ENCODE measurements at regions not wholly inside any gene's neighbourhood (a gene's known extent, or its start where the extent isn't known, plus 50 kb on each side); places are given as distances from the start of the nearest gene placed in this dataset.

GRCh38 chr4:79227860-79228259 is 98.0 kb downstream of the NAA11 start:
- H3K9me3 Mint-ChIP-seq (ENCODE audit: insufficient read depth), result no peaks in the 10 kb centered on the region
- Histone ChIP-seq H3K9me3 (ENCODE audit: control extremely low read depth in 1 of 3, control insufficient read depth in 2 of 3, insufficient read depth in 1 of 3, low read length in 2 of 3) (no peaks in the 10 kb centered on the region), H3K4me3 (ENCODE audit: control extremely low read depth in 1 of 5, extremely low read depth in 1 of 5, insufficient read depth in 1 of 5, low read depth in 2 of 5, low read length in 4 of 5) (no peak overlapping the region), H3K9ac (ENCODE audit: low read length) (no peak overlapping the region), H4K20me1 (ENCODE audit: control insufficient read depth, insufficient read depth, low read length, poor library complexity, severe bottlenecking) (no peaks in the 10 kb centered on the region), H2AFZ (ENCODE audit: insufficient read depth, low read depth, low read length, poor library complexity, severe bottlenecking) (no peak overlapping the region), H3K79me2 (ENCODE audit: control insufficient read depth, insufficient read depth, low read length) (no peaks in the 10 kb centered on the region), H3K36me3 (replicated peaks in 1 of 2; ENCODE audit: control extremely low read depth in 1 of 2, control insufficient read depth in 1 of 2, extremely low read depth in 1 of 2, insufficient read depth in 2 of 2, low read length in 1 of 2) (no peaks in the 10 kb centered on the region), H3K27ac (ENCODE audit: low read length in 2 of 2) (no peak overlapping the region), H3K4me2 (replicated peaks; ENCODE audit: low read depth, low read length, poor library complexity, severe bottlenecking) (no peak overlapping the region), H3K27me3 (replicated peaks in 1 of 4; ENCODE audit: control extremely low read depth in 1 of 4, control insufficient read depth in 3 of 4, insufficient read depth in 4 of 4, low read length in 3 of 4) (no peaks in the 10 kb centered on the region), H3K4me1 (ENCODE audit: control insufficient read depth in 2 of 2, insufficient read depth in 2 of 2, low read length in 2 of 2) (no peaks in the 10 kb centered on the region)
- no CpG with 5 or more reads among the region's 2 CpGs for WGBS (ENCODE audit: insufficient coverage)
- DNase-seq (no peak), ATAC-seq (ENCODE audit: low read depth) (no peak)
- CTCF ChIA-PET, result no interaction called here
- TF ChIP-seq EZH2 (IDR thresholded peaks at IDR 0.05; ENCODE audit: borderline replicate concordance, insufficient read depth, low read depth, low read length, poor library complexity, severe bottlenecking), result no peak
- TF ChIP-seq, protein P1, sequence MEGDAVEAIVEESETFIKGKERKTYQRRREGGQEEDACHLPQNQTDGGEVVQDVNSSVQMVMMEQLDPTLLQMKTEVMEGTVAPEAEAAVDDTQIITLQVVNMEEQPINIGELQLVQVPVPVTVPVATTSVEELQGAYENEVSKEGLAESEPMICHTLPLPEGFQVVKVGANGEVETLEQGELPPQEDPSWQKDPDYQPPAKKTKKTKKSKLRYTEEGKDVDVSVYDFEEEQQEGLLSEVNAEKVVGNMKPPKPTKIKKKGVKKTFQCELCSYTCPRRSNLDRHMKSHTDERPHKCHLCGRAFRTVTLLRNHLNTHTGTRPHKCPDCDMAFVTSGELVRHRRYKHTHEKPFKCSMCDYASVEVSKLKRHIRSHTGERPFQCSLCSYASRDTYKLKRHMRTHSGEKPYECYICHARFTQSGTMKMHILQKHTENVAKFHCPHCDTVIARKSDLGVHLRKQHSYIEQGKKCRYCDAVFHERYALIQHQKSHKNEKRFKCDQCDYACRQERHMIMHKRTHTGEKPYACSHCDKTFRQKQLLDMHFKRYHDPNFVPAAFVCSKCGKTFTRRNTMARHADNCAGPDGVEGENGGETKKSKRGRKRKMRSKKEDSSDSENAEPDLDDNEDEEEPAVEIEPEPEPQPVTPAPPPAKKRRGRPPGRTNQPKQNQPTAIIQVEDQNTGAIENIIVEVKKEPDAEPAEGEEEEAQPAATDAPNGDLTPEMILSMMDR (IDR thresholded peaks at IDR 0.05), result no peak
- H3K27me3 Mint-ChIP-seq, result no peaks in the 10 kb centered on the region
- intact Hi-C loops (cut with micrococcal nuclease), result no loop called here
- no peak overlapping the region for H3K4me3 Mint-ChIP-seq
- POLR2A ChIA-PET, result no interaction called here
- no peak overlapping the region for H3K27ac Mint-ChIP-seq
- no peaks in the 10 kb centered on the region for H3K4me1 Mint-ChIP-seq

DNA sequence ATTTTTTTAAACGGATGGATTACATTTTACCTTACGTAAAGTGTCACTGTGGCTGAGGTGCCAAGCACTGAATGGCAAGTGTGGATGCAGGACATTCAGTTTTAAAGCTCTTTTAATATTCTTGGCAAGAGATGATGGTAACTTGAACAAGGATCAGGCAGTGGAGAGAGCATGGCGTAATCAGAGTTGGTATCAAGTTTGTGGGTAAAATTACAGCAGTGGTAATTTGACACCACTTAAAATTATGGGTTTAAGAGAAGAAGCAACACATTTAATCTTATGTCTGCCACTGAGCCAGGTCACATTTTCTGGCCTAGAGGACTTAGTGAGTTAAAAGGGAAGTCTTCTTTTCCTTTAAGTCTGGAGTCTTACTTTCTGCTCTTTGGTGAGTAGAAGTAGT is 100.5 kb downstream of the NAA11 start:
- Mint-ChIP-seq H3K27me3 (no peaks in the 10 kb centered on the region), H3K4me3 (no peak overlapping the region), H3K27ac (no peak overlapping the region), H3K4me1 (no peaks in the 10 kb centered on the region), H3K9me3 (ENCODE audit: insufficient read depth) (no peaks in the 10 kb centered on the region)
- Histone ChIP-seq H4K20me1 (ENCODE audit: control insufficient read depth, insufficient read depth, low read length, poor library complexity, severe bottlenecking) (no peaks in the 10 kb centered on the region), H3K36me3 (replicated peaks in 1 of 2; ENCODE audit: control extremely low read depth in 1 of 2, control insufficient read depth in 1 of 2, extremely low read depth in 1 of 2, insufficient read depth in 2 of 2, low read length in 1 of 2) (no peaks in the 10 kb centered on the region), H3K4me3 (ENCODE audit: control extremely low read depth in 1 of 5, extremely low read depth in 1 of 5, insufficient read depth in 1 of 5, low read depth in 2 of 5, low read length in 4 of 5) (no peak overlapping the region), H3K27me3 (replicated peaks in 1 of 4; ENCODE audit: control extremely low read depth in 1 of 4, control insufficient read depth in 3 of 4, insufficient read depth in 4 of 4, low read length in 3 of 4) (no peaks in the 10 kb centered on the region), H3K4me2 (replicated peaks; ENCODE audit: low read depth, low read length, poor library complexity, severe bottlenecking) (no peak overlapping the region), H2AFZ (ENCODE audit: insufficient read depth, low read depth, low read length, poor library complexity, severe bottlenecking) (no peak overlapping the region), H3K27ac (ENCODE audit: low read length in 2 of 2) (no peak overlapping the region), H3K9ac (ENCODE audit: low read length) (no peak overlapping the region), H3K9me3 (ENCODE audit: control extremely low read depth in 1 of 3, control insufficient read depth in 2 of 3, insufficient read depth in 1 of 3, low read length in 2 of 3) (no peaks in the 10 kb centered on the region), H3K79me2 (ENCODE audit: control insufficient read depth, insufficient read depth, low read length) (no peaks in the 10 kb centered on the region), H3K4me1 (ENCODE audit: control insufficient read depth in 2 of 2, insufficient read depth in 2 of 2, low read length in 2 of 2) (no peaks in the 10 kb centered on the region)
- ChIA-PET POLR2A (no interaction called here), CTCF (no interaction called here)
- TF ChIP-seq, protein P1 (IDR thresholded peaks at IDR 0.05), result no peak
- no peak for TF ChIP-seq EZH2 (IDR thresholded peaks at IDR 0.05; ENCODE audit: borderline replicate concordance, insufficient read depth, low read depth, low read length, poor library complexity, severe bottlenecking)
- intact Hi-C loops (cut with micrococcal nuclease), result no loop called here
- WGBS (ENCODE audit: insufficient coverage), result 69% methylated on average over 2 of the region's 3 CpGs
- no peak for ATAC-seq (ENCODE audit: low read depth)
- no peak for DNase-seq
